Transverse colon (tissue), 4 donors: ENCODE measurements at regions not wholly inside any gene's neighbourhood (a gene's known extent, or its start where the extent isn't known, plus 50 kb on each side); places are given as distances from the start of the nearest gene placed in this dataset.

Experiments
- DNase-seq: peaks from one replicate; pipeline ENCODE4 v3.0.0-alpha.2; 2019
- H3K27ac ChIP-seq, 4 donors: fragments of 200-600 bp; sonication (generic); 2 replicates each; pipeline ENCODE4 v1.5.1; 2016 to 2018; ENCODE audit warnings: inconsistent platforms in 4 of 4
- H3K27me3 ChIP-seq: fragments of 200-600 bp; sonication (generic); 2 replicates; pipeline ENCODE4 v1.5.1; 2017; ENCODE audit warnings: inconsistent platforms
- H3K36me3 ChIP-seq, 4 donors: fragments of 200-600 bp; sonication (generic); 2 replicates each; pipeline ENCODE4 v1.5.1; 2017 to 2019; ENCODE audit warnings: inconsistent platforms in 4 of 4
- H3K4me1 ChIP-seq, 4 donors: fragments of 200-600 bp; sonication (generic); 2 replicates each; pipeline ENCODE4 v1.5.1; 2017 to 2020; ENCODE audit warnings: inconsistent platforms in 4 of 4
- H3K4me3 ChIP-seq, 4 donors: fragments of 200-600 bp; sonication (generic); 1 replicate in 1 of 4; 2 replicates in 3 of 4; pipeline versions ENCODE4 v1.5.1 to v1.6.1; 2017 to 2019; ENCODE audit warnings: inconsistent platforms in 4 of 4
- H3K9me3 ChIP-seq, 2 donors: fragments of 200-600 bp; sonication (generic); 2 replicates each; pipeline ENCODE4 v1.5.1; 2017 to 2019; ENCODE audit warnings: inconsistent platforms in 2 of 2
- EP300 ChIP-seq: sonication (generic); formaldehyde crosslinking; IDR thresholded peaks from one replicate; pipeline ENCODE4 v1.6.1; 2017; ENCODE audit warnings: antibody characterized with exemption, low read depth
- POLR2A ChIP-seq: fragments of 450-650 bp; IDR thresholded peaks from one replicate; pipeline ENCODE4 v1.6.1; 2016; ENCODE audit warnings: antibody characterized with exemption, mild to moderate bottlenecking, moderate library complexity
- POLR2AphosphoS5 ChIP-seq, 3 donors: sonication (generic); formaldehyde crosslinking; IDR thresholded peaks; one replicate each; pipeline ENCODE4 v1.6.1; 2016; ENCODE audit warnings: antibody characterized with exemption in 3 of 3
- WGBS, 2 donors: methylation state at CpG; one replicate each; pipeline ENCODE4 v1.1.5; 2018; ENCODE audit warnings: low coverage in 1 of 2; 5-methylcytosine and 5-hydroxymethylcytosine counted together
- in situ Hi-C, 4 donors: fragments of 200-750 bp; cut with MboI; loops; one replicate each; pipeline versions ENCODE4 v1.15.0 to v1.15.1; 2017; ENCODE audit warnings: low sequenced_read_pairs in 3 of 4, low pct_ligation_motif_present in 1 of 4, low pct_unique_long_range_greater_than_20kb in 1 of 4
- intact Hi-C: fragments of 100-400 bp; cut with DNase I; formaldehyde crosslinking; loops from one replicate; pipeline ENCODE4 v1.15.1; 2023; ENCODE audit warnings: low total_unique reads
- TF ChIP-seq, protein P1 (sequence below), 5 experiments: fragments of 200-600 bp in 3 of 5; fragments of 450-650 bp in 2 of 5; sonication (generic) in 3 of 5; IDR thresholded peaks; 1 replicate in 2 of 5; 2 replicates in 3 of 5; pipeline ENCODE4 v1.5.1; 2016 to 2017; ENCODE audit warnings: antibody characterized with exemption in 5 of 5, inconsistent platforms in 3 of 5, mild to moderate bottlenecking in 2 of 5, moderate library complexity in 1 of 5

DNA sequence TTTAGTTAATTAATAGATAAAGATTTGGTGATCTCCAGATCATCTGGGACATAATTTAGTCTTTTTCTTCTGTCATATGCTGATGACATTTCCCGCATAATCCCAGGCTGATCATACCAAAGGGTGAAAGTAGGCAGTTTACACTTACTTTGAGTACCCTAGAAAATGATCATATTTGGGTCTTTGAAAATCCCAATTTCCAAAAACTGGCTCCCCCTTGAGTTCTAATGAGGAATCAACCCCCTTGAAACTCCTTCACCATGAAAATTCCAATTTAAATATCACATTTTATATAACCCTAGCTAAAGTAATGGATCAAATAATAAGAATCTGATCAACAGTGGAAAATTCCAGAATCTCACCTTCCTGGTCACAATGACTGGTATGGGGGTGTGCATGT is 223.4 kb downstream of the NAF1 start:
- Histone ChIP-seq H3K27ac (no peak overlapping the region), H3K27me3 (no peaks in the 10 kb centered on the region), H3K4me3 (no peak overlapping the region), H3K9me3 (no peaks in the 10 kb centered on the region), H3K4me1 (no peaks in the 10 kb centered on the region), H3K36me3 (no peaks in the 10 kb centered on the region)
- in situ Hi-C loops (no loop called here), intact Hi-C loops (no loop called here)
- DNase-seq: no peak
- WGBS, 2 donors: 0 to 100% methylated on average over 1 of the region's 1 CpG
- TF ChIP-seq POLR2AphosphoS5 (IDR thresholded peaks at IDR 0.05) (no peak), POLR2A (no peak), EP300 (no peak)
- TF ChIP-seq, protein P1, sequence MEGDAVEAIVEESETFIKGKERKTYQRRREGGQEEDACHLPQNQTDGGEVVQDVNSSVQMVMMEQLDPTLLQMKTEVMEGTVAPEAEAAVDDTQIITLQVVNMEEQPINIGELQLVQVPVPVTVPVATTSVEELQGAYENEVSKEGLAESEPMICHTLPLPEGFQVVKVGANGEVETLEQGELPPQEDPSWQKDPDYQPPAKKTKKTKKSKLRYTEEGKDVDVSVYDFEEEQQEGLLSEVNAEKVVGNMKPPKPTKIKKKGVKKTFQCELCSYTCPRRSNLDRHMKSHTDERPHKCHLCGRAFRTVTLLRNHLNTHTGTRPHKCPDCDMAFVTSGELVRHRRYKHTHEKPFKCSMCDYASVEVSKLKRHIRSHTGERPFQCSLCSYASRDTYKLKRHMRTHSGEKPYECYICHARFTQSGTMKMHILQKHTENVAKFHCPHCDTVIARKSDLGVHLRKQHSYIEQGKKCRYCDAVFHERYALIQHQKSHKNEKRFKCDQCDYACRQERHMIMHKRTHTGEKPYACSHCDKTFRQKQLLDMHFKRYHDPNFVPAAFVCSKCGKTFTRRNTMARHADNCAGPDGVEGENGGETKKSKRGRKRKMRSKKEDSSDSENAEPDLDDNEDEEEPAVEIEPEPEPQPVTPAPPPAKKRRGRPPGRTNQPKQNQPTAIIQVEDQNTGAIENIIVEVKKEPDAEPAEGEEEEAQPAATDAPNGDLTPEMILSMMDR (IDR thresholded peaks at IDR 0.05): no peak

DNA sequence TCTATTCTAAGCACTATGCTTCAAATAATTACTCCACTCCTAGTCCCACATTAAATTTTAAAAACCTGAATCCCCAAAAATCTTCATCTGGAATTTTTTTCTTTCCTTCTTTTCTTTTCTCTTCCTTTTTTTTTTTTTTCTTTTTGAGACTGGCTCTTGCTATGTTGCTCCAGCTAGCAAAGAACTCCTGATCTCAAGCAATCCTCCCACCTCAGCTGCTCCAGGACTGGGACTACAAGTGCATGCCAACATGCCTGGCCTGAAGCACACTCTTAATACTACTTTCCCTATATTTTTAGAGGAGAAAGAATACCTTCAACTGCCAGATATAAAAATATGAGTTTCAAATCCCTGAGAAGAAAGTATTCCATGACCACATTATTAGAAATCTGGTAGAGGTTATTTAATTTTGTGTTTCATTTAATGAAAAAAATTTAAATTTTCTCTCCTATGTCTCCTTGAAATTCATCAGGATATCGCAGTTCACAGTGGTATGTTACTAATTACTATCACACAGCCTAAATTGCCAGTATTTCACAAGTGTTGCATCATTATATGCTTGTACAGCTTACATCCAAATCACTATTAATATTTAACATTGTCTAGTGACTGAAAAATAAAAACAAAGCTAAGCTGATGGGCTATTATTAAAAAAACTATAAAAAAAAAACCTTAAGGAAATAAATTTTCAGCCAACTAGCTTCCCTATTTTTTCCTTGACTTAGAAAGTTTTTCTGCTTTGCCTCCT is 227.8 kb downstream of the NAF1 start:
- Histone ChIP-seq H3K27ac (no peak overlapping the region), H3K4me3 (no peak overlapping the region), H3K9me3 (no peaks in the 10 kb centered on the region), H3K27me3 (no peaks in the 10 kb centered on the region), H3K4me1 (no peaks in the 10 kb centered on the region), H3K36me3 (no peaks in the 10 kb centered on the region)
- no peak for DNase-seq
- WGBS, 2 donors: 60 to 75% methylated on average over 1 of the region's 1 CpG
- in situ Hi-C loops: no loop called here
- intact Hi-C loops: no loop called here
- TF ChIP-seq EP300 (no peak), POLR2A (no peak), POLR2AphosphoS5 (IDR thresholded peaks at IDR 0.05) (no peak)
- TF ChIP-seq, protein P1 (IDR thresholded peaks at IDR 0.05): no peak

DNA sequence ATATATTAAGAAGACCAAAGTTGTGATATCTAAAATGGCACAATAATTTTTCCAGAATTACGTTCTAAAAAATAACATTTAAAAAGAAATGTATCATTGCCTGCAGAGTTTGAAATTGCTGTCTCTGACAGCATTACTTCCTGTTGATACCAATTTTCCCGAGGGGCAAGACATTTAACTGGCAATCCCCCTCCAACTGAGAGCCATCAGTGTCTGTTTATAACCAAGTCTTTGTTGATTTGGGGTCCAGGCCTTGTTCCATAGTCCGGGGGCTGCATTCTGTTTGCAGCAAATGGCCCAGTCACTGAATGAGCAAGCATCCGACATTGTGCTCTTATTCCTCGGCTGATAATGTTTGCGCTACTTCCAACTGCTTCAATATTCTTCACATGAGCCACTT is 231.5 kb downstream of the NAF1 start:
- in situ Hi-C loops (no loop called here), intact Hi-C loops (no loop called here)
- Histone ChIP-seq H3K27ac (no peak overlapping the region), H3K4me3 (no peak overlapping the region), H3K9me3 (no peaks in the 10 kb centered on the region), H3K27me3 (no peaks in the 10 kb centered on the region), H3K4me1 (no peaks in the 10 kb centered on the region), H3K36me3 (no peaks in the 10 kb centered on the region)
- DNase-seq: no peak
- no peak for TF ChIP-seq EP300
- TF ChIP-seq, protein P1 (IDR thresholded peaks at IDR 0.05): no peak
- no peak for TF ChIP-seq POLR2A
- TF ChIP-seq POLR2AphosphoS5 (IDR thresholded peaks at IDR 0.05): no peak
- WGBS, 2 donors: 45 to 78% methylated on average over 2 to 6 of the region's 6 CpGs

DNA sequence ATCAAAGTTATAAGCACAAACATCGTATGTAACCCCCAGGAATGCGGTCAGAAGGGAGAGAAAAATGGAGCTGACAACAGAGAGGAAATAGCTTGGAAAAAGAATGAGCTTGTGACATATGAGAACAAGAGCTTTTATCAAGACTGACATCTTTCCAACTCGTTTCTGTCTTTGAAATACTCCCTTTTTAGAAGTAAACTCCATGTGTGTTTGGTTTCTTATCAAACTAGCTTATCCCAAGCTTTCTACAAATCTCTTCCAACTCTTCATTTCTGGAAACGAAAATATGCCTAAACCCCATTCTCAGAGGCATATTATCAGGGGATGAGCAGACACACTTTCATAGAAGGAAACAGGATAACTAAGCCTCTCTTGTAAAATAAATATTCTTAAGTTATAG is 235.4 kb downstream of the NAF1 start:
- in situ Hi-C loops (no loop called here), intact Hi-C loops (no loop called here)
- no peak overlapping the region for H3K4me3 ChIP-seq
- no peaks in the 10 kb centered on the region for H3K27me3 ChIP-seq
- no peaks in the 10 kb centered on the region for H3K9me3 ChIP-seq
- WGBS, 2 donors: 50 to 63% methylated on average over 4 of the region's 4 CpGs
- DNase-seq: no peak
- TF ChIP-seq, protein P1 (IDR thresholded peaks at IDR 0.05): no peak
- TF ChIP-seq EP300 (no peak), POLR2AphosphoS5 (IDR thresholded peaks at IDR 0.05) (no peak)
- H3K4me1 ChIP-seq: no peaks in the 10 kb centered on the region
- H3K36me3 ChIP-seq: no peaks in the 10 kb centered on the region
- no peak overlapping the region for H3K27ac ChIP-seq
